ENCODE measurements at regions not wholly inside any gene's neighbourhood (a gene's known extent, or its start where the extent isn't known, plus 50 kb on each side); places are given as distances from the start of the nearest gene placed in this dataset.

GRCh38 chr6:91653076-91653723, 1066.3 kb upstream of the MAP3K7 start:
- Mint-ChIP-seq H3K4me3 (no peak overlapping the region), H3K27me3 (no peaks in the 10 kb centered on the region), H3K36me3 (ENCODE audit: low read depth) (no peaks in the 10 kb centered on the region), H3K4me1 (no peaks in the 10 kb centered on the region), H3K9me3 (peaks cover 5% of the 10 kb centered on the region), H3K27ac (no peak overlapping the region)
- ChIA-PET CTCF (no interaction called here), POLR2A (no interaction called here)
- no peak for DNase-seq

- Mint-ChIP-seq H3K9me3 (no peaks in the 10 kb centered on the region), H3K27me3 (no peaks in the 10 kb centered on the region), H3K4me3 (no peak overlapping the region), H3K27ac (no peak overlapping the region), H3K4me1 (no peaks in the 10 kb centered on the region), H3K36me3 (ENCODE audit: low read depth) (no peaks in the 10 kb centered on the region)
- ChIA-PET POLR2A (no interaction called here), CTCF (no interaction called here)
- DNase-seq, result no peak
These were observed 1059.8 kb upstream of the MAP3K7 start for GRCh38 chr6:91646649-91647048.

GRCh38 chr6:91645811-91646210, 1058.9 kb upstream of the MAP3K7 start:
- Mint-ChIP-seq H3K9me3 (no peaks in the 10 kb centered on the region), H3K36me3 (ENCODE audit: low read depth) (no peaks in the 10 kb centered on the region), H3K4me3 (no peak overlapping the region), H3K27me3 (no peaks in the 10 kb centered on the region), H3K27ac (no peak overlapping the region), H3K4me1 (no peaks in the 10 kb centered on the region)
- ChIA-PET POLR2A (no interaction called here), CTCF (no interaction called here)
- DNase-seq, result no peak

GRCh38 chr6:91637217-91637616, 1050.3 kb upstream of the MAP3K7 start:
- DNase-seq, result no peak
- no peaks in the 10 kb centered on the region for H3K36me3 Mint-ChIP-seq (ENCODE audit: low read depth)
- no peak overlapping the region for H3K4me3 Mint-ChIP-seq
- H3K9me3 Mint-ChIP-seq, result no peaks in the 10 kb centered on the region
- ChIA-PET CTCF (no interaction called here), POLR2A (no interaction called here)
- no peak overlapping the region for H3K27ac Mint-ChIP-seq
- no peaks in the 10 kb centered on the region for H3K27me3 Mint-ChIP-seq
- H3K4me1 Mint-ChIP-seq, result no peaks in the 10 kb centered on the region

GRCh38 chr6:91634791-91635190, 1047.9 kb upstream of the MAP3K7 start:
- H3K27ac Mint-ChIP-seq, result no peak overlapping the region
- no peak overlapping the region for H3K4me3 Mint-ChIP-seq
- no peak for DNase-seq
- H3K36me3 Mint-ChIP-seq (ENCODE audit: low read depth), result no peaks in the 10 kb centered on the region
- CTCF ChIA-PET, result no interaction called here
- no peaks in the 10 kb centered on the region for H3K9me3 Mint-ChIP-seq
- POLR2A ChIA-PET, result no interaction called here
- no peaks in the 10 kb centered on the region for H3K4me1 Mint-ChIP-seq
- no peaks in the 10 kb centered on the region for H3K27me3 Mint-ChIP-seq

GRCh38 chr6:91633374-91634111, 1046.7 kb upstream of the MAP3K7 start:
- no peak overlapping the region for H3K4me3 Mint-ChIP-seq
- no peaks in the 10 kb centered on the region for H3K4me1 Mint-ChIP-seq
- H3K9me3 Mint-ChIP-seq, result no peaks in the 10 kb centered on the region
- no peak for DNase-seq
- POLR2A ChIA-PET, result no interaction called here
- CTCF ChIA-PET, result no interaction called here
- H3K27me3 Mint-ChIP-seq, result no peaks in the 10 kb centered on the region
- no peaks in the 10 kb centered on the region for H3K36me3 Mint-ChIP-seq (ENCODE audit: low read depth)
- no peak overlapping the region for H3K27ac Mint-ChIP-seq

GRCh38 chr6:91632308-91632707, 1045.4 kb upstream of the MAP3K7 start:
- POLR2A ChIA-PET, result no interaction called here
- CTCF ChIA-PET, result no interaction called here
- no peaks in the 10 kb centered on the region for H3K27me3 Mint-ChIP-seq
- H3K4me1 Mint-ChIP-seq, result no peaks in the 10 kb centered on the region
- no peak overlapping the region for H3K27ac Mint-ChIP-seq
- DNase-seq, result no peak
- no peaks in the 10 kb centered on the region for H3K36me3 Mint-ChIP-seq (ENCODE audit: low read depth)
- H3K9me3 Mint-ChIP-seq, result no peaks in the 10 kb centered on the region
- H3K4me3 Mint-ChIP-seq, result no peak overlapping the region

- POLR2A ChIA-PET, result no interaction called here
- Mint-ChIP-seq H3K4me3 (no peak overlapping the region), H3K27ac (no peak overlapping the region), H3K4me1 (no peaks in the 10 kb centered on the region), H3K27me3 (no peaks in the 10 kb centered on the region), H3K36me3 (ENCODE audit: low read depth) (no peaks in the 10 kb centered on the region), H3K9me3 (no peaks in the 10 kb centered on the region)
- CTCF ChIA-PET, result no interaction called here
- DNase-seq, result no peak
These were observed 1044.4 kb upstream of the MAP3K7 start for GRCh38 chr6:91631227-91631626.

- H3K27me3 Mint-ChIP-seq, result no peaks in the 10 kb centered on the region
- CTCF ChIA-PET, result no interaction called here
- no peaks in the 10 kb centered on the region for H3K36me3 Mint-ChIP-seq (ENCODE audit: low read depth)
- no peak overlapping the region for H3K27ac Mint-ChIP-seq
- no peak for DNase-seq
- POLR2A ChIA-PET, result no interaction called here
- H3K9me3 Mint-ChIP-seq, result no peaks in the 10 kb centered on the region
- H3K4me1 Mint-ChIP-seq, result no peaks in the 10 kb centered on the region
- H3K4me3 Mint-ChIP-seq, result no peak overlapping the region
These were observed 1040.0 kb upstream of the MAP3K7 start for GRCh38 chr6:91626911-91627310.

GRCh38 chr6:91613481-91613880, 1026.6 kb upstream of the MAP3K7 start:
- Mint-ChIP-seq H3K4me1 (no peaks in the 10 kb centered on the region), H3K27me3 (no peaks in the 10 kb centered on the region)
- CTCF ChIA-PET, result interaction anchor here (1.8 kb wide), 1 partner anchor 10 kb away, joined by 4 read pairs; no protein-coding TSS in a partner anchor

GRCh38 chr6:91611190-91611589, 1024.3 kb upstream of the MAP3K7 start:
- H3K4me1 Mint-ChIP-seq, result no peaks in the 10 kb centered on the region
- DNase-seq, result no peak
- H3K4me3 Mint-ChIP-seq, result no peak overlapping the region
- H3K27me3 Mint-ChIP-seq, result no peaks in the 10 kb centered on the region
- ChIA-PET POLR2A (no interaction called here), CTCF (no interaction called here)
- H3K9me3 Mint-ChIP-seq, result no peaks in the 10 kb centered on the region
- H3K36me3 Mint-ChIP-seq (ENCODE audit: low read depth), result no peaks in the 10 kb centered on the region
- no peak overlapping the region for H3K27ac Mint-ChIP-seq

More at GRCh38 chr6:91613481-91613880, 1026.6 kb upstream of the MAP3K7 start:
- Mint-ChIP-seq H3K36me3 (ENCODE audit: low read depth) (no peaks in the 10 kb centered on the region), H3K4me3 (no peak overlapping the region), H3K27ac (no peak overlapping the region), H3K9me3 (no peaks in the 10 kb centered on the region)
- DNase-seq, result no peak
- POLR2A ChIA-PET, result no interaction called here

- Mint-ChIP-seq H3K36me3 (ENCODE audit: low read depth) (no peaks in the 10 kb centered on the region), H3K27me3 (no peaks in the 10 kb centered on the region), H3K9me3 (no peaks in the 10 kb centered on the region), H3K4me3 (no peak overlapping the region), H3K4me1 (no peaks in the 10 kb centered on the region), H3K27ac (no peak overlapping the region)
- DNase-seq, result no peak
- CTCF ChIA-PET, result no interaction called here
- POLR2A ChIA-PET, result interaction anchor here (0.5 kb wide), 1 partner anchor 360 kb away, joined by 4 read pairs; no protein-coding TSS in a partner anchor
These were observed 1021.6 kb upstream of the MAP3K7 start for GRCh38 chr6:91608428-91608827.

- H3K4me3 Mint-ChIP-seq, result no peak overlapping the region
- ChIA-PET CTCF (no interaction called here), POLR2A (no interaction called here)
- no peak overlapping the region for H3K27ac Mint-ChIP-seq
- no peaks in the 10 kb centered on the region for H3K4me1 Mint-ChIP-seq
- no peaks in the 10 kb centered on the region for H3K36me3 Mint-ChIP-seq (ENCODE audit: low read depth)
- no peaks in the 10 kb centered on the region for H3K9me3 Mint-ChIP-seq
- no peak for DNase-seq
- H3K27me3 Mint-ChIP-seq, result no peaks in the 10 kb centered on the region
These were observed 1019.5 kb upstream of the MAP3K7 start for GRCh38 chr6:91606148-91606901.
